ENCODE measurements at regions not wholly inside any gene's neighbourhood (a gene's known extent, or its start where the extent isn't known, plus 50 kb on each side); places are given as distances from the start of the nearest gene placed in this dataset.
A peak's percentile ranks its signal among the peaks of the same experiment; 100 is the strongest.

GRCh38 chr2:176492583-176492982 is 223.3 kb downstream of the MTX2 start:
- Histone ChIP-seq H3K4me1 (peaks cover 0 to 64% (median 31%) of the 10 kb centered on the region in 4 donors), H3K27ac (no peak overlapping the region), H3K4me3 (no peak overlapping the region), H3K9me3 (no peaks in the 10 kb centered on the region), H3K36me3 (no peaks in the 10 kb centered on the region), H3K27me3 (no peaks in the 10 kb centered on the region)
- no peak for DNase-seq (ENCODE audit: low spot score in 2 of 2)
- 68 to 69% methylated on average over 1 of the region's 1 CpG for WGBS, 2 donors
- TF ChIP-seq CTCF (IDR thresholded peaks at IDR 0.05) (no peak), POLR2A (IDR thresholded peaks at IDR 0.05) (no peak), EP300 (IDR thresholded peaks at IDR 0.05) (no peak)

GRCh38 chr2:176493226-176493825 is 224.1 kb downstream of the MTX2 start:
- 68 to 84% methylated on average over 7 of the region's 7 CpGs for WGBS, 2 donors
- Histone ChIP-seq H3K4me3 (no peak overlapping the region), H3K9me3 (no peaks in the 10 kb centered on the region), H3K4me1 (peaks cover 0 to 64% (median 31%) of the 10 kb centered on the region in 4 donors), H3K27ac (peak overlapping the region in 2 of 4 donors; percentile 51 to 68), H3K36me3 (no peaks in the 10 kb centered on the region), H3K27me3 (no peaks in the 10 kb centered on the region)
- no peak for DNase-seq (ENCODE audit: low spot score in 2 of 2)
- TF ChIP-seq EP300 (IDR thresholded peaks at IDR 0.05): peak in 1 of 2 donors; percentile 28
- no peak for TF ChIP-seq POLR2A (IDR thresholded peaks at IDR 0.05)

GRCh38 chr2:176493909-176494308 is 224.7 kb downstream of the MTX2 start:
- Histone ChIP-seq H3K27me3 (no peaks in the 10 kb centered on the region), H3K9me3 (no peaks in the 10 kb centered on the region), H3K27ac (peak overlapping the region in 2 of 4 donors; percentile 51 to 68), H3K4me1 (peaks cover 0 to 64% (median 31%) of the 10 kb centered on the region in 4 donors), H3K36me3 (no peaks in the 10 kb centered on the region), H3K4me3 (no peak overlapping the region)
- no peak for DNase-seq (ENCODE audit: low spot score in 2 of 2)
- 82 to 85% methylated on average over 3 of the region's 3 CpGs for WGBS, 2 donors
- TF ChIP-seq EP300 (IDR thresholded peaks at IDR 0.05) (no peak), CTCF (IDR thresholded peaks at IDR 0.05) (no peak), POLR2A (IDR thresholded peaks at IDR 0.05) (no peak)

GRCh38 chr2:176494949-176495353 is 225.7 kb downstream of the MTX2 start:
- WGBS, 2 donors: 16 to 29% methylated on average over 2 of the region's 2 CpGs
- H3K36me3 ChIP-seq: no peaks in the 10 kb centered on the region
- peaks cover 0 to 64% (median 31%) of the 10 kb centered on the region in 4 donors for H3K4me1 ChIP-seq
- no peaks in the 10 kb centered on the region for H3K9me3 ChIP-seq
- H3K27ac ChIP-seq: peak overlapping the region in 3 of 4 donors; percentile 15 to 68 (median 51)
- peak; percentile 76 for DNase-seq (ENCODE audit: low spot score in 2 of 2)
- no peaks in the 10 kb centered on the region for H3K27me3 ChIP-seq
- TF ChIP-seq EP300 (IDR thresholded peaks at IDR 0.05): peak; percentile 49 to 89
- TF ChIP-seq CTCF (IDR thresholded peaks at IDR 0.05): no peak
- no peak overlapping the region for H3K4me3 ChIP-seq

- 94% methylated on average over 3 of the region's 3 CpGs for WGBS, 2 donors
- Histone ChIP-seq H3K4me1 (peaks cover 0 to 58% (median 32%) of the 10 kb centered on the region in 4 donors), H3K36me3 (no peaks in the 10 kb centered on the region), H3K27ac (peak overlapping the region in 3 of 4 donors; percentile 15 to 68 (median 51)), H3K27me3 (no peaks in the 10 kb centered on the region), H3K9me3 (no peaks in the 10 kb centered on the region), H3K4me3 (peak overlapping the region in 1 of 4 donors; percentile 3)
- no peak for DNase-seq (ENCODE audit: low spot score in 2 of 2)
- TF ChIP-seq CTCF (IDR thresholded peaks at IDR 0.05) (no peak), EP300 (IDR thresholded peaks at IDR 0.05) (no peak), POLR2A (IDR thresholded peaks at IDR 0.05) (no peak)
These were observed 226.6 kb downstream of the MTX2 start for GRCh38 chr2:176495826-176496225.
